DOHH2 (cell line): ENCODE measurements at regions not wholly inside any gene's neighbourhood (a gene's known extent, or its start where the extent isn't known, plus 50 kb on each side); places are given as distances from the start of the nearest gene placed in this dataset.

Experiments used
- H3F3A ChIP-seq: fragments of 200-600 bp; sonication (generic), shearing (Covaris generic); 2 replicates; pipeline ENCODE4 v1.6.0; 2016; ENCODE audit warnings: antibody characterized with exemption, mild to moderate bottlenecking; ENCODE audit not compliant: control insufficient read depth, insufficient read depth
- H3K27ac ChIP-seq: fragments of 200-600 bp; sonication (generic); 2 replicates; pipeline ENCODE4 v1.5.1; 2014; ENCODE audit warnings: low read depth, mild to moderate bottlenecking, low read length, moderate library complexity
- H3K27me3 ChIP-seq: fragments of 200-600 bp; sonication (generic); 2 replicates; pipeline ENCODE4 v1.6.1; 2014; ENCODE audit warnings: mild to moderate bottlenecking, low read length, mixed read lengths; ENCODE audit not compliant: control insufficient read depth
- H3K36me3 ChIP-seq: fragments of 200-600 bp; sonication (generic); 2 replicates; pipeline ENCODE4 v1.6.1; 2014; ENCODE audit warnings: mild to moderate bottlenecking, low read length, moderate library complexity, mixed read lengths; ENCODE audit not compliant: control insufficient read depth
- H3K4me1 ChIP-seq: fragments of 200-600 bp; sonication (generic); 2 replicates; pipeline ENCODE4 v1.6.1; 2014; ENCODE audit warnings: mild to moderate bottlenecking, low read length, mixed read lengths; ENCODE audit not compliant: control insufficient read depth
- H3K4me2 ChIP-seq: fragments of 200-600 bp; sonication (generic); 2 replicates; pipeline ENCODE4 v1.6.0; 2014; ENCODE audit warnings: mild to moderate bottlenecking, low read length, moderate library complexity
- H3K4me3 ChIP-seq: fragments of 200-600 bp; sonication (generic); 2 replicates; pipeline ENCODE4 v1.5.1; 2014; ENCODE audit warnings: mild to moderate bottlenecking, low read length, mixed read lengths
- H3K79me2 ChIP-seq: fragments of 200-600 bp; sonication (generic); 2 replicates; pipeline ENCODE4 v1.6.1; 2014; ENCODE audit warnings: mild to moderate bottlenecking, low read length, mixed read lengths; ENCODE audit not compliant: control insufficient read depth
- H3K9me2 ChIP-seq: fragments of 200-600 bp; sonication (generic); replicated peaks from 2 replicates; pipeline ENCODE4 v1.6.1; 2014; ENCODE audit warnings: mild to moderate bottlenecking, low read length, mixed read lengths; ENCODE audit not compliant: control insufficient read depth
- H3K9me3 ChIP-seq: fragments of 200-600 bp; sonication (generic); 2 replicates; pipeline ENCODE4 v1.6.1; 2014; ENCODE audit warnings: antibody characterized with exemption, low read length, mixed read lengths; ENCODE audit not compliant: control insufficient read depth, insufficient read depth
- H4K20me1 ChIP-seq: fragments of 200-600 bp; sonication (generic); 2 replicates; pipeline ENCODE4 v1.6.0; 2014; ENCODE audit warnings: low read depth, mild to moderate bottlenecking, antibody characterized with exemption, low read length, moderate library complexity; ENCODE audit not compliant: control insufficient read depth, insufficient read depth
- EZH2phosphoT487 ChIP-seq: fragments of 200-600 bp; sonication (generic); IDR thresholded peaks from 2 replicates; pipeline ENCODE4 v1.6.1; 2017; ENCODE audit warnings: borderline replicate concordance, mild to moderate bottlenecking, antibody characterized with exemption, low read length, moderate library complexity, mixed read lengths
- TF ChIP-seq, protein P1 (sequence below): fragments of 200-600 bp; sonication (generic); IDR thresholded peaks from one replicate; pipeline ENCODE4 v1.5.1; 2014; ENCODE audit warnings: antibody characterized with exemption, mild to moderate bottlenecking, low read depth, low read length; ENCODE audit not compliant: poor library complexity, severe bottlenecking

GRCh38 chr9:21695874-21696341 lies 106.5 kb upstream of the MTAP start:
- no peaks in the 10 kb centered on the region for H3K9me2 ChIP-seq

GRCh38 chr9:21696411-21696871 lies 106.0 kb upstream of the MTAP start:
- Histone ChIP-seq H3K27me3 (no peaks in the 10 kb centered on the region), H3K79me2 (no peaks in the 10 kb centered on the region), H4K20me1 (no peaks in the 10 kb centered on the region), H3K9me3 (0 out of 2 replicates have a peak, but pooled peaks cover 4% of the 10 kb centered on the region), H3K4me2 (no peak overlapping the region), H3K36me3 (no peaks in the 10 kb centered on the region), H3K4me1 (no peaks in the 10 kb centered on the region), H3K9me2 (no peaks in the 10 kb centered on the region), H3K27ac (no peak overlapping the region), H3F3A (no peaks in the 10 kb centered on the region), H3K4me3 (no peak overlapping the region)
- TF ChIP-seq EZH2phosphoT487: no peak
- TF ChIP-seq, protein P1, sequence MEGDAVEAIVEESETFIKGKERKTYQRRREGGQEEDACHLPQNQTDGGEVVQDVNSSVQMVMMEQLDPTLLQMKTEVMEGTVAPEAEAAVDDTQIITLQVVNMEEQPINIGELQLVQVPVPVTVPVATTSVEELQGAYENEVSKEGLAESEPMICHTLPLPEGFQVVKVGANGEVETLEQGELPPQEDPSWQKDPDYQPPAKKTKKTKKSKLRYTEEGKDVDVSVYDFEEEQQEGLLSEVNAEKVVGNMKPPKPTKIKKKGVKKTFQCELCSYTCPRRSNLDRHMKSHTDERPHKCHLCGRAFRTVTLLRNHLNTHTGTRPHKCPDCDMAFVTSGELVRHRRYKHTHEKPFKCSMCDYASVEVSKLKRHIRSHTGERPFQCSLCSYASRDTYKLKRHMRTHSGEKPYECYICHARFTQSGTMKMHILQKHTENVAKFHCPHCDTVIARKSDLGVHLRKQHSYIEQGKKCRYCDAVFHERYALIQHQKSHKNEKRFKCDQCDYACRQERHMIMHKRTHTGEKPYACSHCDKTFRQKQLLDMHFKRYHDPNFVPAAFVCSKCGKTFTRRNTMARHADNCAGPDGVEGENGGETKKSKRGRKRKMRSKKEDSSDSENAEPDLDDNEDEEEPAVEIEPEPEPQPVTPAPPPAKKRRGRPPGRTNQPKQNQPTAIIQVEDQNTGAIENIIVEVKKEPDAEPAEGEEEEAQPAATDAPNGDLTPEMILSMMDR: no peak

More at GRCh38 chr9:21695874-21696341, 106.5 kb upstream of the MTAP start:
- Histone ChIP-seq H3K79me2 (no peaks in the 10 kb centered on the region), H3K27ac (no peak overlapping the region), H3K9me3 (0 out of 2 replicates have a peak, but pooled peaks cover 4% of the 10 kb centered on the region), H3K27me3 (no peaks in the 10 kb centered on the region), H3K36me3 (no peaks in the 10 kb centered on the region), H3F3A (no peaks in the 10 kb centered on the region), H3K4me3 (no peak overlapping the region), H3K4me2 (no peak overlapping the region), H4K20me1 (no peaks in the 10 kb centered on the region), H3K4me1 (no peaks in the 10 kb centered on the region)
- no peak for TF ChIP-seq EZH2phosphoT487
- TF ChIP-seq, protein P1: no peak

DNA sequence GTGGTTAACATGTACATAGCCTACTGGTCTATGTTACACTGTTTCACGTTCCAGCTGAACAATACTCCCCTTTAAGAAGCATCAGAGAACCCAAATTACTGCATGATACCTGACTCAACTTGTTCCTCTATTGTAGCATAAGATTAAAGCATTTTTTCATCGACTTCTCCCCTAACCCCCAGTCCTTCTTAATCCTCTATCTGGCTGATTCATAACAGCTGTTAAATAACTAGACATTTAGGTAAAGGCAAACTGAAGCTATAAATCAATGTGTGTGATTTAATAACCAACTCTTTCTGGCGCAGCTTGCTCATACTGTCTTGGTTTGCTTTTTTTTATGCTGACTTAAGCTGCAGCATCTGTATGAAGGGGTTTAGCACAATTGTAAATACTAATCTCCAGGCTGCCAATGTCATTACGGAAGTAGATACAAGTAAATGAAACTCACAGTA lies 94.2 kb upstream of the MTAP start:
- Histone ChIP-seq H3F3A (no peaks in the 10 kb centered on the region), H4K20me1 (no peaks in the 10 kb centered on the region), H3K36me3 (no peaks in the 10 kb centered on the region), H3K27me3 (no peaks in the 10 kb centered on the region), H3K9me2 (no peaks in the 10 kb centered on the region), H3K4me2 (no peak overlapping the region), H3K4me3 (no peak overlapping the region), H3K79me2 (no peaks in the 10 kb centered on the region), H3K4me1 (no peaks in the 10 kb centered on the region), H3K9me3 (no peaks in the 10 kb centered on the region), H3K27ac (no peak overlapping the region)
- TF ChIP-seq, protein P1: no peak
- no peak for TF ChIP-seq EZH2phosphoT487
